ENCODE measurements at regions not wholly inside any gene's neighbourhood (a gene's known extent, or its start where the extent isn't known, plus 50 kb on each side); places are given as distances from the start of the nearest gene placed in this dataset.

DNA sequence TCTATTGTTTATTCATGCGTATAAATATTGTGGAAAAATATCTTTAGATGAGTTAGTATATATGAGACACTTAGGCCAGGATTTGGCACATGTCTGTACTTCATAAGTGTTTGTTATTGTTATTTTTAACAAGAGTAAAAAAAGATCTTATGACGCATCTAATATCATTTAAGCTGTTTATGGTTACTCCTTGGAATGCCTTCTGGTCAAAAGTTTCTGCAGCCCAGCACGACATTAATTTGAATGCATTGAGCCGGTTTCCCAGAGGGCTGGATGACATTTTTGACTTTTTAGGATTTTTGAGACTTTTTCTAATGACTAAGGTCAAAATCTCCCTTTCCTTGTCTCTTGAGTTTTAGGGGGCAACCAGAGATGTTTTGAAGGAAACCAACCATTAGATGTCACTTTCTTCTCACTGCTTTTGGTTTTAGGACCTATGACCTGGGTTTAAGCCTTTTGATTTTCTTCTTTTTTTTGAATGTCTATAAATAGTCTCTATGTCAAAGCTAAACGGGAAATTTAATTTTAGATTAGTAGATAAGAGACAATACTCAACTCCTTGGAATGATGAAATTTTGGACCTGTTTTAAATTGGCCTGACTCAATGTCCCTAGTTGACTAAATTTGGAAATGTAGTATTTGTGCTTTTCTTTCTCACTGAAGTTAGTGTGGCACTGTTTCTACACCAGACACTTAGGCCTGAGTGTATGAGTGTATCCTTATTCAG lies 215.5 kb downstream of the AEBP2 start:
- TF ChIP-seq POLR2AphosphoS5 (IDR thresholded peaks at IDR 0.05; ENCODE audit: borderline replicate concordance, low read depth, low read length), result no peak
- TF ChIP-seq EZH2 (IDR thresholded peaks at IDR 0.05), result no peak
